RWPE1 (cell line): ENCODE measurements at regions not wholly inside any gene's neighbourhood (a gene's known extent, or its start where the extent isn't known, plus 50 kb on each side); places are given as distances from the start of the nearest gene placed in this dataset.

ENCODE experiments used
- CTCF ChIA-PET: fragments of 350-600 bp; sonication (Branson Sonifier 250); formaldehyde crosslinking; extraction: SDS; loops from one replicate; lab custom pipeline; 2021; lab: Yijun Ruan, JAX
- POLR2A ChIA-PET: fragments of 400-600 bp; formaldehyde crosslinking; extraction: SDS; loops from one replicate; lab custom pipeline; 2020; ENCODE audit warnings: antibody characterized with exemption; ENCODE audit not compliant: low non-redundant PET; lab: Yijun Ruan, JAX
- DNase-seq: peaks from one replicate; pipeline ENCODE4 v3.0.0; 2012; ENCODE audit warnings: low spot score
- H3K27ac ChIP-seq: fragments of 450-650 bp; 2 replicates; pipeline ENCODE4 v1.5.1; 2017
- CTCF ChIP-seq: fragments of 450-650 bp; conservative IDR thresholded peaks from 2 replicates; pipeline ENCODE4 v1.5.1; 2017; ENCODE audit warnings: low read depth, mild to moderate bottlenecking

GRCh38 chr20:60232380-60232779 is 274.2 kb downstream of the CDH26 start:
- H3K27ac ChIP-seq, result no peak overlapping the region
- DNase-seq, result no peak
- TF ChIP-seq CTCF, result no peak
- ChIA-PET POLR2A (no interaction called here), CTCF (interaction anchor here (0.7 kb wide), 1 partner anchor 22 kb away, joined by 4 read pairs; no protein-coding TSS in a partner anchor)

- no peak overlapping the region for H3K27ac ChIP-seq
- ChIA-PET CTCF (no interaction called here), POLR2A (no interaction called here)
- DNase-seq, result no peak
- TF ChIP-seq CTCF, result no peak
These were observed 274.9 kb downstream of the CDH26 start for GRCh38 chr20:60233018-60233630.

- ChIA-PET POLR2A (no interaction called here), CTCF (interaction anchor here (0.8 to 1.0 kb wide), 2 partner anchors 26 kb away, joined by 3 read pairs; no protein-coding TSS in a partner anchor)
- TF ChIP-seq CTCF, result no peak
These were observed 278.4 kb downstream of the CDH26 start for GRCh38 chr20:60236613-60237012.

GRCh38 chr20:60237981-60238380 is 279.8 kb downstream of the CDH26 start:
- no peak for DNase-seq
- no peak overlapping the region for H3K27ac ChIP-seq
- ChIA-PET CTCF (no interaction called here), POLR2A (no interaction called here)
- TF ChIP-seq CTCF, result no peak

More at GRCh38 chr20:60236613-60237012, 278.4 kb downstream of the CDH26 start:
- no peak for DNase-seq
- H3K27ac ChIP-seq, result no peak overlapping the region

GRCh38 chr20:60238992-60239660 is 280.9 kb downstream of the CDH26 start:
- TF ChIP-seq CTCF, result no peak
- no peak for DNase-seq
- POLR2A ChIA-PET, result no interaction called here
- H3K27ac ChIP-seq, result no peak overlapping the region
- CTCF ChIA-PET, result no interaction called here

GRCh38 chr20:60239956-60240355 is 281.7 kb downstream of the CDH26 start:
- TF ChIP-seq CTCF, result no peak
- POLR2A ChIA-PET, result no interaction called here
- DNase-seq, result no peak
- no peak overlapping the region for H3K27ac ChIP-seq
- CTCF ChIA-PET, result interaction anchor here (0.6 to 0.8 kb wide), 2 partner anchors 15 to 1040 kb away, joined by 3 to 4 read pairs; no protein-coding TSS in a partner anchor
